Neural progenitor cell (in vitro differentiated cells): ENCODE measurements at regions not wholly inside any gene's neighbourhood (a gene's known extent, or its start where the extent isn't known, plus 50 kb on each side); places are given as distances from the start of the nearest gene placed in this dataset.

Experiments used
- EZH2phosphoT487 ChIP-seq: fragments of 200-600 bp; sonication (generic); IDR thresholded peaks from 2 replicates; pipeline ENCODE4 v1.6.1; 2017; ENCODE audit warnings: antibody characterized with exemption
- TF ChIP-seq, protein P1 (sequence below): fragments of 200-600 bp; sonication (generic); IDR thresholded peaks from 2 replicates; pipeline ENCODE4 v1.5.1; 2017; ENCODE audit warnings: antibody characterized with exemption, mild to moderate bottlenecking

DNA sequence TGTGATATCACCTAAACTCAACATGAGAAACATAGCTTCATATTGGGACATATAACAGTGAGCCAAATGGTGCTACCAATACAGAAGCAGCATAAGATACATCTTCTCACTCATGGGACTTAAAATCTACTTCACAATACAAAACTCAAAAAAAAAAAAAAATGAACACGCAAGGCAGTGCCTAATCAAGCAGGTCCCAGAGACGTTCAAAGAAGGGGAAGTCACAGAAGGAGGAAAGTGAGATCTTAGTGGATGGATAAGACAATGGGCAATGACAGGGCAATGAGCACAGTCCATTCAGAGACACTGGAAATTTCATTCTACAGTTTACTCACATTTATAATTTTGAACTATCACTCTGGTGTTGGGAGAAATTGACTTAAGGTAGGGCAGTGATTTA lies 88.3 kb downstream of the FAM50B start:
- TF ChIP-seq, protein P1, sequence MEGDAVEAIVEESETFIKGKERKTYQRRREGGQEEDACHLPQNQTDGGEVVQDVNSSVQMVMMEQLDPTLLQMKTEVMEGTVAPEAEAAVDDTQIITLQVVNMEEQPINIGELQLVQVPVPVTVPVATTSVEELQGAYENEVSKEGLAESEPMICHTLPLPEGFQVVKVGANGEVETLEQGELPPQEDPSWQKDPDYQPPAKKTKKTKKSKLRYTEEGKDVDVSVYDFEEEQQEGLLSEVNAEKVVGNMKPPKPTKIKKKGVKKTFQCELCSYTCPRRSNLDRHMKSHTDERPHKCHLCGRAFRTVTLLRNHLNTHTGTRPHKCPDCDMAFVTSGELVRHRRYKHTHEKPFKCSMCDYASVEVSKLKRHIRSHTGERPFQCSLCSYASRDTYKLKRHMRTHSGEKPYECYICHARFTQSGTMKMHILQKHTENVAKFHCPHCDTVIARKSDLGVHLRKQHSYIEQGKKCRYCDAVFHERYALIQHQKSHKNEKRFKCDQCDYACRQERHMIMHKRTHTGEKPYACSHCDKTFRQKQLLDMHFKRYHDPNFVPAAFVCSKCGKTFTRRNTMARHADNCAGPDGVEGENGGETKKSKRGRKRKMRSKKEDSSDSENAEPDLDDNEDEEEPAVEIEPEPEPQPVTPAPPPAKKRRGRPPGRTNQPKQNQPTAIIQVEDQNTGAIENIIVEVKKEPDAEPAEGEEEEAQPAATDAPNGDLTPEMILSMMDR, result no peak
- no peak for TF ChIP-seq EZH2phosphoT487
